Glomerular visceral epithelial cell (primary cell): ENCODE measurements at regions not wholly inside any gene's neighbourhood (a gene's known extent, or its start where the extent isn't known, plus 50 kb on each side); places are given as distances from the start of the nearest gene placed in this dataset.

ENCODE experiments used
- DNase-seq: peaks from one replicate; pipeline ENCODE4 v3.0.0-alpha.2; 2016; ENCODE audit errors: extremely low spot score

GRCh38 chr2:111685342-111685741 is 198.7 kb downstream of the ANAPC1 start:
- DNase-seq, result no peak

- no peak for DNase-seq
These were observed 197.0 kb downstream of the ANAPC1 start for GRCh38 chr2:111686994-111687393.

DNA sequence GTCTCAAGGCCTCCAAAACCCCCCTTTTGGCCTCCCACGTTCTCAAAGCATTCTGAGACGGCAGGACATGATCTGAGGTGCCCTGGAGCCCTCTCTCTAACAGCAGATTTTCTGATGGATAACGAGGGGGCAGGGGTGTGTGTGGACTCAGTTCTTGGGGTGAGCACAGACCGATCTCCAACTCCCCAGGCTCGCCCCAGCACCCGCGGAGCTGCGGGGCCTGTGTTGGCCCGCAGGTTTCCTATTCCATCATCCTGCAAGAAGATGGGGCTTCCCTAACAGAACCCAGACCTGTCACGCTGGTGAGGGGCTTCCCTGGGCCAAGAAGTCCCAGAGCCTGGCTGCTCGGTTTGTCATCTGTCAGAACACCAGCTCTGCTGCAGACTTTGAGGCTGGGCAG is 196.1 kb downstream of the ANAPC1 start:
- no peak for DNase-seq

GRCh38 chr2:111688482-111688881 is 195.5 kb downstream of the ANAPC1 start:
- DNase-seq, result no peak

DNA sequence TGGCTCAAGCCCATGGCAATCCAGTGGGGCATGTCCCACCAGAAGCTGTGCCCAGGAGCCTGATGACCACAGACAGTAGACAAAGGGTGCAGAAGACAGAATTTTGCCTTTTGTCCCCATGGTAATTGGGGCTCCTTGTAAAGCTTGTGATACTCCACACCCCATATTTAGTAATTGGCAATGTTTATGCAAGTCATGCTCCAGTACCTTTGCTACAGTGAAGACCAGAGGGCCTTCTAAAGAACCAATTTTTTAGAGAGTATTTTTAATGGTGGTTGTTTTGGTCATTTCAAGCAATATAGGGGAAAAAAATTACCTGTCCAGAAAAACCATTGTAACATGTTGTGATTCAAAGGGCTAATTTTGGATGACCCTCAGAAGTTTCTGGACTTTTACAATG is 194.8 kb downstream of the ANAPC1 start:
- no peak for DNase-seq

- DNase-seq, result no peak
These were observed 194.1 kb downstream of the ANAPC1 start for GRCh38 chr2:111689941-111690340.

DNA sequence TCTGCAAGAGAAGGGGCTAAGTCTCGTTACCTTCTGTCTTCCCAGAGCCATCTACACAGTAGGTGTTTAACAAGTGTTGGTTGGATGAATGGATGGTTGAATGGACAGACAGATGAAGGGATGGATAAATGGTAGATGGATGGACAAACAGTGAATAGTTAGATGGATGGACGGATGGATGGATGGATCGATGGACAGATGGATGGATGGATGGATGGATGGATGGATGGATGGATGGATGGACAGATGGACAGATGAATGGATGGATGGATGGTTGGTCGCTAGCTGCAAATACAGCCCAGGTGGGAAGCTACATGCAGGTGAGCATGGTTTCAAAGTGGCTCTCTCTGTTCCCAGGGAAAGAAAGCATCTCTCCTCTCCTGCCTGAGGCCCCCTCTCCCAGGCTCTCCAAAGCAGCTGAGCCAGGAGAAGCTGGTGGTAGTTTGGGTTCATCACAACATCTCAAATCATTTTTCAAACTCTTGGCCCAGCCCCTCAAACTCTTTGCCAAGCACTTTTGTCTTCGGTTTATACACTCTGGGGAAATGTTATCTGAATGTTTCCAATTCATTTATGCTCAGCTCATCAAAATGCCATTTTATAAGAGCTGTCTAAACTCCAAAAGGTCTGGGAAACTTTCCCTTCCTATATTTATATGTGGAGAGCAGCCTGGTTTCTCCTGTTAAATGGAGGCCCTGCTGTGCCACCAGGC is 192.7 kb downstream of the ANAPC1 start:
- no peak for DNase-seq

GRCh38 chr2:111692311-111692710 is 191.7 kb downstream of the ANAPC1 start:
- no peak for DNase-seq

GRCh38 chr2:111694700-111695101 is 189.3 kb downstream of the ANAPC1 start:
- DNase-seq, result peak; percentile 48

- DNase-seq, result no peak
These were observed 188.5 kb downstream of the ANAPC1 start for GRCh38 chr2:111695441-111696007.

DNA sequence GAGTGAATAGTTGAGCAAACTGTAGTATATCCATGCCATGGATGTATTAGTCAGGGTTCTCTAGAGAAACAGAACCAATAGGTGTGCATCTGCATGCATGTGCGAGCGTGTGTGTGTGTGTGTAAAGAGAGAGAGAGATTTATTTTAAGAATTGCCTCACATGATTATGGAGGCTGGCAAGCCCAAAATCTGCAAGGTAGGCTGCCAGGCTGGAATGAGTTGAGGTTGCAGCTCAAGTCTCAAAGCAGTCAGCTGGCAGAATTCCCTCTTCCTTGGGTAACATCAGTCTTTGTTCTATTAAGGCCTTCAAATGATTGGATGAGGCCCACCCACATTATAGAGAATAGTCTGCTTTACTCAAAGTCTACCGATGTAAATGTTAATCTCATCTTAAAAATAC is 187.8 kb downstream of the ANAPC1 start:
- DNase-seq, result no peak

GRCh38 chr2:111697560-111697959 is 186.4 kb downstream of the ANAPC1 start:
- no peak for DNase-seq

DNA sequence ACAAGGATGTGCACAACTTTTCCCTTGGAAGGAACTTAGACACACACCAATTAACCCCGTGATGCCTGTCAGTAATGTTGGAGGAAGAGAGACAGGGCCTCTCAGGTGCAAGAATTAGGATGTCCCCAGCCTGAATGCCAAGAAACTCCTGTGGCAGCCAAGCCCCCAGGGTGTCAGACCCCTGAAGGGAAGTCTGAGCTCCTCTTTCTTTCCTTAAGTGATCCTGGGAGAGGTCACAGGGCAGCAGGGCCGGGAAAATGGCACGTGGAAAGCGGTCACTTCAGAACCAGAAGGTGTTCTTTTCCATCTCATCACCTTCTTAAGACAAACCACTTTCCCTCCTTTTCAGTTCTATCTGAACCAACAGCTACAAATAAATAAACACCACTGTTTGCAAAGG is 185.9 kb downstream of the ANAPC1 start:
- no peak for DNase-seq

DNA sequence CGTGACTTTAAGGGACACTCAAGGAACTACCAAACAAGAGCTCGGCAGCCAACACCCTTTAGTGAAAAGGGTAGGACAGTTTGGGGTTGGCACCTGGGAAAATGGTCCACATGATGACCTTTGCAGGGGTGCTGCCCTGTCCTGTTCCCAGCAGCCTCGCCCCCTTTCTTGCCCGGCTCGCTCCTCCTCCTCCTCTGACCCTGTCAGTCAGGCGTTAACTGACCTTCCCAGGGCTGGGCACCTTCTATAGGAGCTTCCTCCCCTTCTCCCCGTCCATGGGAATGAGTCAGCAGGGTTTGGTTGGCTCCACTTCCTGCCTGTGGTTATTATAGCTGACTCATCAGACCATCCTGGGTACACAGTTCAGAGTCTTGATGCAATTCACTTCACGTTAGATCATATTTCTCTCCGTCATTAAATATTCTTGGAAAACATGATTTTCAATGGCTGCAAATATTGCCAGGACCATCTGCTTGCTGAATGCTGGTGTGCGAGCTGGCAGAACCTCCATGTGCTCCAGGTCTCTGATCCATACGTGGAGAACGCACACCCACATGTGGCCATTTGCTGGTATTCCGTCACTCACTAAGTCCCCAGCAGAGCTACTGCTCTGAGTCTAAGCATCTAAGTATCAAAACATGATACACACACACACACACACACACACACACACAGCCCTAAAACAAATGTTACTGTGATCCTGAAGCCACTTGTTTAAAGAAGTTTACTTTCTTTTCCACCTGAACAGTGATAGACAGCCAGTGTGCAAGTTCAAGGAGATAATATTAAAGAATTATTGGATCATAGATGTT is 185.0 kb downstream of the ANAPC1 start:
- DNase-seq, result peak; percentile 99

DNA sequence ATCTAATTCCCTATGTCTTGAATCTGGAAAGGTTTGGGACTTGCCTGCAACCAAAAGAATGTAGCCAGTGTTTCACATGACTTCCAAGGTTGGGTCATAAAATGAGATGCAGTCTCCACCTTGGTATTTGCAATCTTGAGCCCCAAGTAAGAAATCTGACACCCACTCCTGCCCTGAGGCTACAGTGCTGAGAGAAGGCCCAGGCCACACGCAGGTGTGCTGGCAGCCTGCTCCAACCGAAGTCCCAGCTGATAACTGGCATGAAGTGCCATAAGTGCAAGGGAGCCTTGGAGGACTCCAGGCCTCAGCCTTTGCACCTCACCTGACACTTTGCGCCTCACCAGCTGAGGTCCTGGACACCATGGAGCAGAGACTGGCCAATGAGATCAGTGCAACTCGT is 182.7 kb downstream of the ANAPC1 start:
- DNase-seq, result no peak

- no peak for DNase-seq
These were observed 182.2 kb downstream of the ANAPC1 start for GRCh38 chr2:111701798-111702118.

GRCh38 chr2:111702119-111702803 is 181.7 kb downstream of the ANAPC1 start:
- peak; percentile 52 for DNase-seq

DNA sequence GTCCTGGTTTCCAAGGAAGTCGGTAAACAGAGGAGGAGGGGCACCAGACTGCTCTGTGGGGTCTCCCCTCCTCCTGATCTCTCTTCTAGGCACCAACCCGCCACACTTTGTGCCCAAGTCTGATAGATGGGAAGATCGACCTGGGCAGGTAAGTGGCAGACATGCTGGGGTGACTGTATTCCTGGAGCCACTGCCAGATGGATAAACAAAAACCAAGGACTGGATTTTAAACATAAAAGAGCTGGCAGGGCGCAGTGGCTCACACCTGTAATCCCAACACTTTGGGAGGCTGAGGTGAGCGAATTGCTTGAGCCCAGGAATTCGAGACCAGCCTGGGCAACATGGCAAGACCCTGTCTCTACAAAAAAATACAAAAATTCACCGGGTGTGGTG is 181.2 kb downstream of the ANAPC1 start:
- DNase-seq, result no peak

DNA sequence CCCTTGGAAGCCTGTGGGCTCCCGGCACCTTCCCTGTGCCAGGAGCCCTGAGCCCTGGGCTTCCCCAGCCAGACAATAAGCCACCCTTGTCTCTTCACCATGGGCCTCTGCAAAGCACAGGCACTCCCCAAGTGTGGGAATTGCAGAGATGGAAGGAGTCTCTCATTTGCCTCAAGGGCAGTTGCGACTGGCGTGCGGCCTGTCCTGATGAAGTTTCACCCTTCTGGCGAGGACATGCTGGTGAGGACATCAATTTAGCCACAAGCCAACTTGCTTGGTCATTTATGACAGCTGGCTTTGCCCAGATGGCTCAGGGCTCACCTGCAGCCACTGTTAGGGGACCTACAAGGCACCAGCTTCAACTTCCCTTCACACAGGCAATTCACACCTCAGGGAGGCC is 180.2 kb downstream of the ANAPC1 start:
- DNase-seq, result no peak

GRCh38 chr2:111704246-111704645 is 179.7 kb downstream of the ANAPC1 start:
- DNase-seq, result peak; percentile 91

DNA sequence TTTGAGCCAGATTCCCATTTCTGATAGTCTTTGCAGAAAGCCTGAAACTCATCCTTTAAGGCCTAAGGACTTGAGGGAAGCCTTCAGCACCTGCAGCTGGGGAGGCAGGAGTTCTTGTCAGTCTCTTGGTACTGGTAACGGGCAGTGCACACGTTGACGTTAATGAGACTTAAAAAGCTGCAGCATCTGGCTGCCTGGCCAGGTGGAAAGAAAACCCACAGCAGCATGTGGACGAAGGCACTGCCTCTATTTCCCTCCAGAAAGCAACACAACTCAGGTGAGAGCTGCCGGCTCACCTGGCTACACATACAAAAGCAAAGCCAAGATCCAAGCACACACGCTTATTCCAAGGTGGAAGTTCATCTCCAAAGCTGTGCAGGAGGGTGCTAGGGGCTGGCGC is 178.8 kb downstream of the ANAPC1 start:
- DNase-seq, result peak; percentile 22

DNA sequence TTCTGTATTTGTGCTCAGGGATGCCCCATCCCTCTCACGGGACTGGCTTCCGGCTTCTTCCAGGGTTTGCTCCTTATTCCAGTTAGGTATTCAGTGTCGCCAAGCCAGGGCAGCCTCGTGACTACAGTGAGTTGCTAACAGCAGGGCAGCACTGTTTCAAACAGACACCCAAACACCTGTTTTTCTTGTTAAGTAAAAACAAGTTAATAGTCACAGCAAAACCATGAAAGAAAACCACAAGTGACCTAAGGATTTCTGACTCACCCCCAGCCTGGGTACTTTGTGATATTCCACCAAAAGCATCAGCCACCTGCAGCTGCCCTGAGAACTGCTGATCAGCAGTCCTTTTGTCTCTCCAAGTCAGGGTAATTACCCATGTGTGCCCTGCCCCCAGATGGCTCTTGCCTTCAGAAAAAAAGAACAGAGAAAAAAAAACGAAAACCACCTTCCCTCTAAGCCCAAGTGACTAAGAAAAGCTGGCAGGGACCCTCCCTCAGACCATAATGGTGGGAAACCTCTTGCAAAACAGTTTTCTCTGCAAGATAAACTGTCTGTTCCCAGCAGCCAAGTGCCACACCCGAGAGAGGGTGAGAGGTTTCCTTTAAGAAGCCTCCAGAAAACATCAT is 178.2 kb downstream of the ANAPC1 start:
- DNase-seq, result peak; percentile 99
